ENCODE measurements at regions not wholly inside any gene's neighbourhood (a gene's known extent, or its start where the extent isn't known, plus 50 kb on each side); places are given as distances from the start of the nearest gene placed in this dataset.
"Not testable (repeated sequence)": the region's sequence is repeated elsewhere in the genome, so short reads cannot be mapped to it uniquely, and the experiment has no call there.

DNA sequence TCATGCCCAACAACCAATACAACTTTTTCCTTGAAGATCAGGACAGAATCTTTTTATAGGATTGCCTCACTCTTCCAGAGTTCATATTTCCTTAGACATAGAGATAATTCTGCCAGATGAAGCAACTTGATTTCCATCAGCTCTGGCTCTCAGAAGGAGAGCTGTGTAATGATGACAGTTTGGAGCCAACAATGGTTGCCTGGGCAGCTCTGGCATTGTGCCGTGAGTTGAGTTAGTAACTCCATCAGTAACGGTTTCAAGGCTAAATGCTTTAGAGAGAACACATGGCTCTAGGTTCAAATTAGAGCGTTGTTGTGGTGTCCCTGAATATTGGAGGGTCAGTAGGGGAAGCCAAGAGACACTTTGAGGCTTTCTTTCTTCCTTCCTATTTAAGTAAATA, 501.7 kb upstream of the SEL1L start:
- intact Hi-C loops (cut with micrococcal nuclease) = no loop called here
- peaks cover 0 to 4% (median 0%) of the 10 kb centered on the region in 11 donors for H3K9me3 Mint-ChIP-seq
- POLR2A ChIA-PET = no interaction called here
- no peak overlapping the region for H3K27ac ChIP-seq (ENCODE audit: low read depth, low read length)
- no peak overlapping the region for H3K4me3 Mint-ChIP-seq
- no peaks in the 10 kb centered on the region for H3K4me1 ChIP-seq (ENCODE audit: control insufficient read depth in 2 of 2, insufficient read depth in 2 of 2, low read length in 2 of 2)
- ATAC-seq (no peak), DNase-seq (no peak)
- no peaks in the 10 kb centered on the region for H3K9me3 ChIP-seq (ENCODE audit: control insufficient read depth in 2 of 3, low read length in 3 of 3)
- H3K36me3 Mint-ChIP-seq = no peaks in the 10 kb centered on the region
- H3K4me3 ChIP-seq (ENCODE audit: low read length) = no peak overlapping the region
- H3K27me3 ChIP-seq (ENCODE audit: control insufficient read depth in 2 of 2, insufficient read depth in 2 of 2, low read length in 2 of 2) = no peaks in the 10 kb centered on the region
- no peaks in the 10 kb centered on the region for H3K36me3 ChIP-seq (ENCODE audit: control insufficient read depth in 2 of 3, insufficient read depth in 3 of 3, low read length in 3 of 3)
- H3K27ac Mint-ChIP-seq = no peak overlapping the region
- CTCF ChIA-PET = no interaction called here
- no peaks in the 10 kb centered on the region for H3K27me3 Mint-ChIP-seq
- no peaks in the 10 kb centered on the region for H3K4me1 Mint-ChIP-seq

- POLR2A ChIA-PET; H3K4me3 Mint-ChIP-seq; H3K9me3 ChIP-seq (ENCODE audit: control insufficient read depth in 2 of 3, low read length in 3 of 3); H3K4me3 ChIP-seq (ENCODE audit: low read length); ATAC-seq; H3K27ac ChIP-seq (ENCODE audit: low read depth, low read length); DNase-seq; H3K36me3 Mint-ChIP-seq; H3K4me1 ChIP-seq (ENCODE audit: control insufficient read depth in 2 of 2, insufficient read depth in 2 of 2, low read length in 2 of 2); H3K27ac Mint-ChIP-seq; H3K36me3 ChIP-seq (ENCODE audit: control insufficient read depth in 2 of 3, insufficient read depth in 3 of 3, low read length in 3 of 3); H3K27me3 Mint-ChIP-seq; H3K4me1 Mint-ChIP-seq; CTCF ChIA-PET; H3K27me3 ChIP-seq (ENCODE audit: control insufficient read depth in 2 of 2, insufficient read depth in 2 of 2, low read length in 2 of 2); intact Hi-C loops (cut with micrococcal nuclease): not testable (repeated sequence)
- peaks cover 0 to 11% (median 2%) of the 10 kb centered on the region in 11 donors for H3K9me3 Mint-ChIP-seq
Measured at GRCh38 chr14:82038066-82038465, 504.4 kb upstream of the SEL1L start.

GRCh38 chr14:82045339-82045738, 511.7 kb upstream of the SEL1L start:
- H3K27me3 Mint-ChIP-seq = no peaks in the 10 kb centered on the region
- Histone ChIP-seq H3K36me3 (ENCODE audit: control insufficient read depth in 2 of 3, insufficient read depth in 3 of 3, low read length in 3 of 3) (no peaks in the 10 kb centered on the region), H3K9me3 (ENCODE audit: control insufficient read depth in 2 of 3, low read length in 3 of 3) (no peaks in the 10 kb centered on the region), H3K4me3 (ENCODE audit: low read length) (no peak overlapping the region), H3K27ac (ENCODE audit: low read depth, low read length) (no peak overlapping the region), H3K27me3 (ENCODE audit: control insufficient read depth in 2 of 2, insufficient read depth in 2 of 2, low read length in 2 of 2) (no peaks in the 10 kb centered on the region), H3K4me1 (ENCODE audit: control insufficient read depth in 2 of 2, insufficient read depth in 2 of 2, low read length in 2 of 2) (no peaks in the 10 kb centered on the region)
- POLR2A ChIA-PET = no interaction called here
- H3K4me3 Mint-ChIP-seq = no peak overlapping the region
- H3K27ac Mint-ChIP-seq = no peak overlapping the region
- CTCF ChIA-PET = no interaction called here
- no peaks in the 10 kb centered on the region for H3K4me1 Mint-ChIP-seq
- ATAC-seq (no peak), DNase-seq (no peak)
- intact Hi-C loops (cut with micrococcal nuclease) = no loop called here
- peaks cover 0 to 16% (median 6%) of the 10 kb centered on the region in 11 donors for H3K9me3 Mint-ChIP-seq
- no peaks in the 10 kb centered on the region for H3K36me3 Mint-ChIP-seq

- POLR2A ChIA-PET = no interaction called here
Measured at GRCh38 chr14:82046512-82047226, 513.0 kb upstream of the SEL1L start.

GRCh38 chr14:82047777-82048470, 514.3 kb upstream of the SEL1L start:
- Mint-ChIP-seq H3K4me3 (no peak overlapping the region), H3K36me3 (peaks cover 0 to 4% (median 0%) of the 10 kb centered on the region in 5 donors), H3K4me1 (no peaks in the 10 kb centered on the region), H3K9me3 (peaks cover 0 to 19% (median 4%) of the 10 kb centered on the region in 11 donors), H3K27me3 (no peaks in the 10 kb centered on the region), H3K27ac (no peak overlapping the region)
- DNase-seq (no peak), ATAC-seq (no peak)
- Histone ChIP-seq H3K36me3 (ENCODE audit: control insufficient read depth in 2 of 3, insufficient read depth in 3 of 3, low read length in 3 of 3) (no peaks in the 10 kb centered on the region), H3K4me1 (ENCODE audit: control insufficient read depth in 2 of 2, insufficient read depth in 2 of 2, low read length in 2 of 2) (no peaks in the 10 kb centered on the region), H3K4me3 (ENCODE audit: low read length) (no peak overlapping the region), H3K9me3 (ENCODE audit: control insufficient read depth in 2 of 3, low read length in 3 of 3) (no peaks in the 10 kb centered on the region), H3K27me3 (ENCODE audit: control insufficient read depth in 2 of 2, insufficient read depth in 2 of 2, low read length in 2 of 2) (no peaks in the 10 kb centered on the region), H3K27ac (ENCODE audit: low read depth, low read length) (no peak overlapping the region)
- ChIA-PET POLR2A (no interaction called here), CTCF (no interaction called here)
- intact Hi-C loops (cut with micrococcal nuclease) = no loop called here

More at GRCh38 chr14:82046512-82047226, 513.0 kb upstream of the SEL1L start:
- H3K4me1 Mint-ChIP-seq = no peaks in the 10 kb centered on the region
- DNase-seq (no peak), ATAC-seq (no peak)
- peaks cover 0 to 4% (median 0%) of the 10 kb centered on the region in 5 donors for H3K36me3 Mint-ChIP-seq
- H3K27ac Mint-ChIP-seq = no peak overlapping the region
- intact Hi-C loops (cut with micrococcal nuclease) = no loop called here
- H3K9me3 Mint-ChIP-seq = peaks cover 0 to 19% (median 4%) of the 10 kb centered on the region in 11 donors
- no peak overlapping the region for H3K27ac ChIP-seq (ENCODE audit: low read depth, low read length)
- H3K27me3 Mint-ChIP-seq = no peaks in the 10 kb centered on the region
- no peaks in the 10 kb centered on the region for H3K36me3 ChIP-seq (ENCODE audit: control insufficient read depth in 2 of 3, insufficient read depth in 3 of 3, low read length in 3 of 3)
- no peak overlapping the region for H3K4me3 Mint-ChIP-seq
- H3K27me3 ChIP-seq (ENCODE audit: control insufficient read depth in 2 of 2, insufficient read depth in 2 of 2, low read length in 2 of 2) = no peaks in the 10 kb centered on the region
- H3K4me1 ChIP-seq (ENCODE audit: control insufficient read depth in 2 of 2, insufficient read depth in 2 of 2, low read length in 2 of 2) = no peaks in the 10 kb centered on the region
- H3K9me3 ChIP-seq (ENCODE audit: control insufficient read depth in 2 of 3, low read length in 3 of 3) = no peaks in the 10 kb centered on the region
- CTCF ChIA-PET = no interaction called here
- no peak overlapping the region for H3K4me3 ChIP-seq (ENCODE audit: low read length)

DNA sequence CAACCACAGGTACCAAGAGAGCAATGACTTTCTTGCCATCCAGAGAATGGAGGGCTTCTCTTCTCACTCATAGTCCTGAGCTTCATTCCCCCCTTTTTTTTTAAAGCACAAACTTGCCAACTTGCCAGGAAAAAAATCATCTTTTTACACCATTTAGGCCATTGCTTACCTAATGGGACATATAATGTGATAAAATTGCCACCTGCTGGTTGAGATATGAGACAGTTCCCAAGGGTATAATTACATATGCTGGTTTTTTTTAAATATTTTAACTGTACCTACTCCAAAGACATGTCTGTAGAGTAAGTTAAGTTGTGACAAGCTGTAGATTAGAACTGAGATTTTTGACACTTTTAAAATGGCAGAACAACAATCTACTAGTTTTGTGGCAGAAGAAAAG, 519.1 kb upstream of the SEL1L start:
- POLR2A ChIA-PET = no interaction called here
- Histone ChIP-seq H3K9me3 (ENCODE audit: control insufficient read depth in 2 of 3, low read length in 3 of 3) (no peaks in the 10 kb centered on the region), H3K27ac (ENCODE audit: low read depth, low read length) (no peak overlapping the region), H3K4me1 (ENCODE audit: control insufficient read depth in 2 of 2, insufficient read depth in 2 of 2, low read length in 2 of 2) (no peaks in the 10 kb centered on the region), H3K27me3 (ENCODE audit: control insufficient read depth in 2 of 2, insufficient read depth in 2 of 2, low read length in 2 of 2) (no peaks in the 10 kb centered on the region), H3K36me3 (ENCODE audit: control insufficient read depth in 2 of 3, insufficient read depth in 3 of 3, low read length in 3 of 3) (no peaks in the 10 kb centered on the region), H3K4me3 (ENCODE audit: low read length) (no peak overlapping the region)
- CTCF ChIA-PET = no interaction called here
- ATAC-seq = no peak
- no peak for DNase-seq
- intact Hi-C loops (cut with micrococcal nuclease) = no loop called here
- H3K4me1 Mint-ChIP-seq = no peaks in the 10 kb centered on the region
- no peak overlapping the region for H3K27ac Mint-ChIP-seq
- H3K4me3 Mint-ChIP-seq = no peak overlapping the region
- H3K36me3 Mint-ChIP-seq = peaks cover 0 to 4% (median 0%) of the 10 kb centered on the region in 5 donors
- no peaks in the 10 kb centered on the region for H3K27me3 Mint-ChIP-seq
- peaks cover 0 to 17% (median 3%) of the 10 kb centered on the region in 11 donors for H3K9me3 Mint-ChIP-seq

Measured in naive thymus-derived CD4-positive, alpha-beta T cell (primary cell).